Neural cell (in vitro differentiated cells): ENCODE measurements at regions not wholly inside any gene's neighbourhood (a gene's known extent, or its start where the extent isn't known, plus 50 kb on each side); places are given as distances from the start of the nearest gene placed in this dataset.

Experiments used
- H2AFZ ChIP-seq: fragments of 200-600, 300-800 bp; sonication (generic), shearing (Covaris generic); 2 replicates; pipeline ENCODE4 v1.6.0; 2014; ENCODE audit warnings: low read depth, mild to moderate bottlenecking, antibody characterized with exemption, low read length, moderate library complexity
- H3F3A ChIP-seq: fragments of 200-600 bp; shearing (Covaris generic); 2 replicates; pipeline ENCODE4 v1.6.1; 2016; ENCODE audit warnings: mild to moderate bottlenecking, moderate library complexity, mixed read lengths, antibody characterized with exemption, low read length; ENCODE audit not compliant: insufficient read depth, poor library complexity, severe bottlenecking
- H3K27ac ChIP-seq: fragments of 200-600, 300-800 bp; sonication (generic), shearing (Covaris generic); 2 replicates; pipeline ENCODE4 v1.5.1; 2014; ENCODE audit warnings: mild to moderate bottlenecking, low read length, moderate library complexity
- H3K27me3 ChIP-seq: fragments of 300-800, 200-600 bp; sonication (generic), shearing (Covaris generic); 2 replicates; pipeline ENCODE4 v1.6.0; 2014; ENCODE audit warnings: mild to moderate bottlenecking, low read depth, low read length, moderate library complexity; ENCODE audit not compliant: insufficient read depth
- H3K36me3 ChIP-seq: fragments of 300-800, 200-600 bp; sonication (generic), shearing (Covaris generic); 2 replicates; pipeline ENCODE4 v1.5.1; 2014; ENCODE audit warnings: mild to moderate bottlenecking, antibody characterized with exemption, low read length, moderate library complexity; ENCODE audit not compliant: insufficient read depth
- H3K4me2 ChIP-seq: fragments of 300-800, 200-600 bp; sonication (generic), shearing (Covaris generic); 2 replicates; pipeline ENCODE4 v1.6.0; 2014; ENCODE audit warnings: mild to moderate bottlenecking, low read length
- H3K4me3 ChIP-seq: fragments of 300-800, 200-600 bp; sonication (generic), shearing (Covaris generic); 2 replicates; pipeline ENCODE4 v1.5.1; 2014; ENCODE audit warnings: mild to moderate bottlenecking, low read length, moderate library complexity
- H3K79me2 ChIP-seq: fragments of 200-600 bp; shearing (Covaris generic); replicated peaks from 2 replicates; pipeline ENCODE4 v1.6.0; 2014; ENCODE audit warnings: mild to moderate bottlenecking, low read length, moderate library complexity; ENCODE audit not compliant: insufficient read depth
- H3K9ac ChIP-seq: fragments of 300-800, 200-600 bp; sonication (generic), shearing (Covaris generic); 2 replicates; pipeline ENCODE4 v1.6.1; 2016; ENCODE audit warnings: mild to moderate bottlenecking, low read length, mixed read lengths
- H3K9me2 ChIP-seq: fragments of 200-600 bp; shearing (Covaris generic); 2 replicates; pipeline ENCODE4 v1.6.1; 2016; ENCODE audit warnings: mild to moderate bottlenecking, low read length, mixed read lengths; ENCODE audit not compliant: insufficient read depth
- H3K9me3 ChIP-seq: fragments of 200-600, 300-800 bp; sonication (generic), shearing (Covaris generic); 2 replicates; pipeline ENCODE4 v1.6.1; 2016; ENCODE audit warnings: mild to moderate bottlenecking, mixed run types, low read length, moderate library complexity, mixed read lengths
- H4K20me1 ChIP-seq: fragments of 200-600 bp; shearing (Covaris generic); 2 replicates; pipeline ENCODE4 v1.6.1; 2016; ENCODE audit warnings: mild to moderate bottlenecking, mixed run types; ENCODE audit not compliant: insufficient read depth
- CTCF ChIP-seq: fragments of 450-650 bp; IDR thresholded peaks from 2 replicates; pipeline ENCODE4 v1.5.1; 2014; ENCODE audit warnings: antibody characterized with exemption, mild to moderate bottlenecking, moderate library complexity; ENCODE audit not compliant: poor library complexity, severe bottlenecking
- EP300 ChIP-seq: fragments of 450-650 bp; conservative IDR thresholded peaks from 2 replicates; pipeline ENCODE4 v1.6.1; 2014; ENCODE audit warnings: antibody characterized with exemption, mild to moderate bottlenecking, moderate library complexity; ENCODE audit not compliant: poor library complexity, severe bottlenecking
- EZH2 ChIP-seq: fragments of 200-600, 300-800 bp; shearing (Covaris generic), sonication (generic); IDR thresholded peaks from 2 replicates; pipeline ENCODE4 v1.6.1; 2014; ENCODE audit warnings: antibody characterized with exemption, low read length, borderline replicate concordance, mild to moderate bottlenecking; ENCODE audit not compliant: insufficient read depth, poor library complexity, severe bottlenecking
- MXI1 ChIP-seq: fragments of 450-650 bp; conservative IDR thresholded peaks from 2 replicates; pipeline ENCODE4 v1.6.1; 2014; ENCODE audit warnings: antibody characterized with exemption, mild to moderate bottlenecking; ENCODE audit not compliant: poor library complexity, severe bottlenecking
- POLR2AphosphoS5 ChIP-seq: IDR thresholded peaks from 2 replicates; pipeline ENCODE4 v1.6.1; 2012
- RAD21 ChIP-seq: fragments of 450-650 bp; conservative IDR thresholded peaks from 2 replicates; pipeline ENCODE4 v1.6.1; 2014; ENCODE audit warnings: antibody characterized with exemption, mild to moderate bottlenecking, moderate library complexity
- REST ChIP-seq: IDR thresholded peaks from 2 replicates; pipeline ENCODE4 v1.6.1; 2012; ENCODE audit warnings: borderline replicate concordance
- SMC3 ChIP-seq: fragments of 450-650 bp; conservative IDR thresholded peaks from 2 replicates; pipeline ENCODE4 v1.6.1; 2014; ENCODE audit warnings: antibody characterized with exemption, mild to moderate bottlenecking, moderate library complexity; ENCODE audit not compliant: poor library complexity
- TAF1 ChIP-seq: IDR thresholded peaks from 2 replicates; pipeline ENCODE4 v1.6.1; 2012; ENCODE audit warnings: low read depth

- H3K9me2 ChIP-seq = no peaks in the 10 kb centered on the region
- no peaks in the 10 kb centered on the region for H3K36me3 ChIP-seq
- no peak overlapping the region for H3K9ac ChIP-seq
- no peak overlapping the region for H3K4me3 ChIP-seq
- no peaks in the 10 kb centered on the region for H3K27me3 ChIP-seq
- no peaks in the 10 kb centered on the region for H3K79me2 ChIP-seq
- H2AFZ ChIP-seq = no peak overlapping the region
- no peak for TF ChIP-seq MXI1
- no peak for TF ChIP-seq RAD21
- TF ChIP-seq EP300 = no peak
- TF ChIP-seq EZH2 = no peak
- no peak for TF ChIP-seq REST
- no peak for TF ChIP-seq POLR2AphosphoS5
- TF ChIP-seq TAF1 = no peak
- TF ChIP-seq CTCF = no peak
- TF ChIP-seq SMC3 = no peak
- H4K20me1 ChIP-seq = no peaks in the 10 kb centered on the region
- no peak overlapping the region for H3K4me2 ChIP-seq
- H3K9me3 ChIP-seq = no peaks in the 10 kb centered on the region
- H3K27ac ChIP-seq = no peak overlapping the region
- peaks cover 6% of the 10 kb centered on the region for H3F3A ChIP-seq
Observed at GRCh38 chr7:121803039-121803438, 69.9 kb upstream of the PTPRZ1 start.

DNA sequence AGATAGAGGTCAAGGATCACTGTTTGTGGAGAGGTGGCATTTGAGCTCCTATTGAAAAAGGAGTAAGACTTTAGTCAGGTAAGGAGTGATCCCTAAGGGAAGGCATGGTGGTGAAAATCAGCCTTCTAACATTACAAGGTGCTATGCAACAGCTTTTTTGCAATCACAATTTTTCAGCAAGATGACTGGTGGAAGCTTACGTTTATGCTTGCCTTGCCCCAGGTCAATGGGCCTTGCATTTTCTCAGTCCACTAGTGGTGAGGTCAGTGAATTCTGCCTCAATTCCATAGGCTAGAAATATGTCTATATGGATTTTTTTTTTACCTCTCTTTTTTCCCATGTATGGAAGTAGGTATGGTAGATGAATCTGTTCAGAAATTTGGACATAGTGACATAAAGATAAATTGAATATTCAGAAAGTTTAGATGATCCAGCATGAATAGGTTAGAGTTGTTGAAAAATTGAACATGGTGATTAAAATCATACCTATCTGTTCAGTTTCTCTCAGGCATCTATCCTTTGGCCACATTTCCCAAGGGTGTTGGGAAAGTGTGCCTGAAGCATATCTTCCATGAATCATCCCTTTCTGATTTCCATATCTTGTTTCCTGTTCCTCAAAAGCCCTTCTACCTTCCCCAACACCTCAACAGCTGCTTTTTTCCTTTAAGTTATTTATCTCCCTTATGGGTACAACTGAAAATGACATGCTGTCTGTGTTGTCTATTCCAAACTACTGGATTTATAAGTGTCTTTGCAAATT lies 71.9 kb upstream of the PTPRZ1 start:
- Histone ChIP-seq H3K9ac (no peak overlapping the region), H3K27ac (no peak overlapping the region), H3K36me3 (no peaks in the 10 kb centered on the region), H3K27me3 (no peaks in the 10 kb centered on the region), H3F3A (peaks cover 6% of the 10 kb centered on the region), H3K4me3 (no peak overlapping the region), H3K79me2 (no peaks in the 10 kb centered on the region), H3K9me3 (no peaks in the 10 kb centered on the region), H3K4me2 (no peak overlapping the region), H4K20me1 (no peaks in the 10 kb centered on the region), H2AFZ (no peak overlapping the region), H3K9me2 (no peaks in the 10 kb centered on the region)
- TF ChIP-seq MXI1 (no peak), EZH2 (no peak), RAD21 (no peak), POLR2AphosphoS5 (no peak), CTCF (no peak), REST (no peak), EP300 (no peak), TAF1 (no peak), SMC3 (no peak)
